ENCODE measurements at regions not wholly inside any gene's neighbourhood (a gene's known extent, or its start where the extent isn't known, plus 50 kb on each side); places are given as distances from the start of the nearest gene placed in this dataset.
"Not testable (repeated sequence)": the region's sequence is repeated elsewhere in the genome, so short reads cannot be mapped to it uniquely, and the experiment has no call there.

- no peak for TF ChIP-seq POLR2A (IDR thresholded peaks at IDR 0.05; ENCODE audit: low read depth, low read length)
- no peak for FAIRE-seq
Observed at GRCh38 chr4:177986236-177986635, 544.0 kb upstream of the AGA start.

GRCh38 chr4:177987896-177988295 lies 545.7 kb upstream of the AGA start:
- FAIRE-seq = no peak
- no peak for DNase-seq (ENCODE audit: insufficient read length, low spot score)
- no peak for TF ChIP-seq POLR2A (IDR thresholded peaks at IDR 0.05; ENCODE audit: low read depth, low read length)

More at GRCh38 chr4:177986236-177986635, 544.0 kb upstream of the AGA start:
- DNase-seq (ENCODE audit: insufficient read length, low spot score) = no peak

- FAIRE-seq = no peak
Observed at GRCh38 chr4:177989503-177990201, 547.4 kb upstream of the AGA start.

GRCh38 chr4:178003098-178003657 lies 560.9 kb upstream of the AGA start:
- no peak for TF ChIP-seq POLR2A (IDR thresholded peaks at IDR 0.05; ENCODE audit: low read depth, low read length)
- FAIRE-seq = no peak
- DNase-seq (ENCODE audit: insufficient read length, low spot score) = no peak

More at GRCh38 chr4:177989503-177990201, 547.4 kb upstream of the AGA start:
- TF ChIP-seq POLR2A (IDR thresholded peaks at IDR 0.05; ENCODE audit: low read depth, low read length) = no peak
- no peak for DNase-seq (ENCODE audit: insufficient read length, low spot score)

GRCh38 chr4:178010596-178010995 lies 568.4 kb upstream of the AGA start:
- FAIRE-seq = no peak

GRCh38 chr4:178015046-178015445 lies 572.8 kb upstream of the AGA start:
- not testable (repeated sequence) for FAIRE-seq; DNase-seq (ENCODE audit: insufficient read length, low spot score)

More at GRCh38 chr4:178010596-178010995, 568.4 kb upstream of the AGA start:
- no peak for TF ChIP-seq POLR2A (IDR thresholded peaks at IDR 0.05; ENCODE audit: low read depth, low read length)
- no peak for DNase-seq (ENCODE audit: insufficient read length, low spot score)

GRCh38 chr4:178026999-178027398 lies 584.8 kb upstream of the AGA start:
- FAIRE-seq (no peak), DNase-seq (ENCODE audit: insufficient read length, low spot score) (no peak)
- TF ChIP-seq POLR2A (IDR thresholded peaks at IDR 0.05; ENCODE audit: low read depth, low read length) = no peak

- TF ChIP-seq POLR2A (IDR thresholded peaks at IDR 0.05; ENCODE audit: low read depth, low read length) = no peak
- FAIRE-seq = no peak
- DNase-seq (ENCODE audit: insufficient read length, low spot score) = no peak
Observed at GRCh38 chr4:178027796-178028195, 585.6 kb upstream of the AGA start.

- TF ChIP-seq POLR2A (IDR thresholded peaks at IDR 0.05; ENCODE audit: low read depth, low read length) = no peak
- DNase-seq (ENCODE audit: insufficient read length, low spot score) (no peak), FAIRE-seq (no peak)
Observed at GRCh38 chr4:178028481-178028880, 586.2 kb upstream of the AGA start.

GRCh38 chr4:178037459-178038214 lies 595.4 kb upstream of the AGA start:
- TF ChIP-seq POLR2A (IDR thresholded peaks at IDR 0.05; ENCODE audit: low read depth, low read length) = no peak
- DNase-seq (ENCODE audit: insufficient read length, low spot score) (no peak), FAIRE-seq (no peak)

GRCh38 chr4:178056996-178057395 lies 614.8 kb upstream of the AGA start:
- DNase-seq (ENCODE audit: insufficient read length, low spot score) (no peak), FAIRE-seq (no peak)
- no peak for TF ChIP-seq POLR2A (IDR thresholded peaks at IDR 0.05; ENCODE audit: low read depth, low read length)

- no peak for TF ChIP-seq POLR2A (IDR thresholded peaks at IDR 0.05; ENCODE audit: low read depth, low read length)
- no peak for FAIRE-seq
- DNase-seq (ENCODE audit: insufficient read length, low spot score) = no peak
Observed at GRCh38 chr4:178063568-178063967, 621.3 kb upstream of the AGA start.

- FAIRE-seq = no peak
- DNase-seq (ENCODE audit: insufficient read length, low spot score) = no peak
- TF ChIP-seq POLR2A (IDR thresholded peaks at IDR 0.05; ENCODE audit: low read depth, low read length) = no peak
Observed at GRCh38 chr4:178066338-178066941, 624.2 kb upstream of the AGA start.

- DNase-seq (ENCODE audit: insufficient read length, low spot score) (no peak), FAIRE-seq (no peak)
- TF ChIP-seq POLR2A (IDR thresholded peaks at IDR 0.05; ENCODE audit: low read depth, low read length) = no peak
Observed at GRCh38 chr4:178068136-178068535, 625.9 kb upstream of the AGA start.
